GM12891 (cell line): ENCODE measurements at regions not wholly inside any gene's neighbourhood (a gene's known extent, or its start where the extent isn't known, plus 50 kb on each side); places are given as distances from the start of the nearest gene placed in this dataset.

ENCODE experiments used
- POLR2A ChIP-seq: IDR thresholded peaks from 2 replicates; pipeline ENCODE4 v1.6.1; 2011; ENCODE audit warnings: low read depth, low read length, control low read depth
- POLR2AphosphoS5 ChIP-seq: IDR thresholded peaks from 2 replicates; pipeline ENCODE4 v1.6.1; 2011; ENCODE audit warnings: low read depth, low read length, control low read depth
- SPI1 ChIP-seq: IDR thresholded peaks from 2 replicates; pipeline ENCODE4 v1.6.1; 2011; ENCODE audit warnings: low read depth, low read length, control low read depth

DNA sequence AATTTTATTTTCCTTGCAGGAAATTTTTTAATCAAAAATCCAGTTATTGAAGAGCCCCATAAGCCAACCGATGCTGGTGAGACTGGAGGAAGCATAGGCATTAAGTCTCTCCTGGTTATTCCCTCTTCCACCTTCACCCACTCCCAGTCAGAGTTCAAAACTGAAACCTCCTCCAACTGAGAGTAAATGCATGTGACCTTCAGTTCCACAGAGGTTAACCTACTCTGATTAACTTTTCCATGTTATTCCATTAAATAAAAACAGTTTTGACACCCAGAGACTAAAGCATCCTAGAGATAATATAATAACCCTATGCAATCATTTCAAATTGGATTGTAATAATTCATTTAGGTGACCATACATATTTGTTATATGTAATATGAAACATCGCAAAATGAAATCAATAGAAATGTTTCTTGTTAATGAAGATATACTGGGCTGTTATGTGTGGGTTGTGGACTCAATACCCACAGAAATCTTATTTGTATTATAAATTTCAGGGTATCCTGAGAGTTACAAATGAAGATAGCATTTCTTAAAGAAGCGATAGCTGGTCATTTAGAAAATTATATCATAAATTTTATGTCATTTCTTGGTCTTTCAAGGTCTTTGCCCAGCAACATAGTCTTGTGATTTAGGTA lies 376.5 kb downstream of the SETD4 start:
- TF ChIP-seq POLR2AphosphoS5 (no peak), POLR2A (no peak), SPI1 (no peak)
